Suprapubic skin (tissue), 2 donors: ENCODE measurements at regions not wholly inside any gene's neighbourhood (a gene's known extent, or its start where the extent isn't known, plus 50 kb on each side); places are given as distances from the start of the nearest gene placed in this dataset.

Source experiments
- EP300 ChIP-seq: sonication (generic); formaldehyde crosslinking; IDR thresholded peaks from one replicate; pipeline ENCODE4 v1.6.1; 2017; ENCODE audit warnings: antibody characterized with exemption
- POLR2A ChIP-seq, 2 donors: fragments of 450-650 bp; IDR thresholded peaks; one replicate each; pipeline ENCODE4 v1.6.1; 2017; ENCODE audit warnings: antibody characterized with exemption in 2 of 2, mild to moderate bottlenecking in 2 of 2, moderate library complexity in 2 of 2

DNA sequence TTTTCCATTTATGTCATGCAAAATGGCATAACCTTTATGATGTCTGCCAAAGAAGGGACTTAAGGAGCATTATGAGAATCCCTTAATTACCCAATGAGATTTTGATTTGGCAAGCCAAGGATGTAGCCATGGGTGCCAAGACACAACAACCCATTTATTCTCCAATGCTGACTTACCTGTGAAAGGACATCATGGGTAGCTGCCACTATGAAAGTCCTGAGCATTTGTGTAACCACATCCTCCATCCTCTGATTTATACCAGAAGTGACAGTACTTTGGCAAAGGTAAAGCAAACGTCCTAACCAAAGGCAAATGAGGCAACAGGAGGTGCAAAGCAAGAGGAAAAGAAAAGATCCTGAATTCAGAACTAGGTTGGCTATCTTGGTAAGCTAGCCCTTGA, 87.3 kb upstream of the EMCN start:
- TF ChIP-seq POLR2A (IDR thresholded peaks at IDR 0.05) = no peak
- TF ChIP-seq EP300 = no peak
